ENCODE measurements at regions not wholly inside any gene's neighbourhood (a gene's known extent, or its start where the extent isn't known, plus 50 kb on each side); places are given as distances from the start of the nearest gene placed in this dataset.
"Not testable (repeated sequence)": the region's sequence is repeated elsewhere in the genome, so short reads cannot be mapped to it uniquely, and the experiment has no call there.

DNA sequence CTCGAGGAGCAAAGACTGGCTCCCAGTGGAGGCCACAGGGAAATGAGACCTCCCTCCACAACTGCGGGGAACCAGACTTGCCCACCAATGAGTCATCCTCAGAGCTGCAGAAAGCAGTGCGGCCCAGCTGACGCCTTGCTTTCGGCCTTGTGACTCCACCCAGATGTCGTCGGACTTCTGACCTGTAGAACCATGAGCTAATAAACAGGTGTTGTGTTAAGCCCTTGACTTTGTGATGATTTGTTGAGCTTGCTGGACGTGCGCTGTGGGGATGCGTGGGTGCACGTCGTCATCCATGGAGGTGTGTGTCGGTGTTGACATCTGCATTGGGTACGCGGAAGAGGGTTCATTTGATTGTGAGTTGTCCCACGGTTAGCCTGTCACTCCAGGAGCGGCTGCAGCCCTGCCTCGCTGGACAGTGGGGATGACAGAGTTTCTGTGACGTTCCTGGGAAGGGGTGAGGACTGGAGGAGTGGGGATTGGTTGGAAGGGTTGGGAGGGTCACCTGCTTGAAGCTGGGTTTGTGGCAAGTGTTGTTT, 154.1 kb downstream of the SH3BP4 start:
- DNase-seq (ENCODE audit: low spot score), result no peak
- intact Hi-C loops (cut with DNase I), result loop anchor here in 1 of 2 donors (5.0 kb wide), 1 partner anchor 554 kb away; no protein-coding TSS in a partner anchor

DNA sequence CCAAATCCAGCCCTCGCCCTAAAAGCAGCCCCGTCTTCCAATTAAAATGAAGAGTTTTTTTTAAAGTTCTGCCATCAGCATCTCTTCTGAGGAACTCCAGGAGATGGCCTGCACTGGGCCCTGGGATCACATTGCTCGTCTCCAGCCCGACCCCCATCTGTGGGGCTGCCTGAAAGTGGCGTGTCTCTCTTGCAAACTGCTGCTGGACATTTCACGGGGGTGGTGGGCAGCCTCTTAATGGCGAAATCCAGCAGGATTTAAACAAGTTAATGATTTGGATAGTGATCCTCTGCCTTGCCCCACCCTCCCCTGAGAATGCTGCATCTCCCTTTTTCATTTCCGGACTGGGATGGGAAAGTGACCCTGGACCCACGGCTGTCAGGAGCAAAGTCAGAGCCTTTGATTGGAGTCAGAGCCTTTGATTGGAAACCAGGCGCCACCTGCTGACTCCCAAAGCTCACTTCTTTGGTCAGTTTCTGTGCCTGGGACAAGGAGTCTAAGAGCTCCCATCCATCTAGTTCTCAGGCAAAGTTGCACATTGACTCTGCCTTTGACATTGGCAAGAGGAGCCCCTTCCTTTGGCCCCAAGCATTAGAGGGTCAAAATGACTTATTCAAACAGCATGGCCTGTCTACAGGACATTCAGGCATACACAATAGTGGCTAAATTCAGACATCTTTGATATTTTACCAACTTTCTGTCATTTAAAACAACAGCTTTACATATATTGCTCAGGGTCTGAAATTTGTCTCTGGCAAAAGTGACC, 155.2 kb downstream of the SH3BP4 start:
- intact Hi-C loops (cut with DNase I), result loop anchor here in 1 of 2 donors (5.0 kb wide), 1 partner anchor 555 kb away; no protein-coding TSS in a partner anchor
- no peak for DNase-seq (ENCODE audit: low spot score)

GRCh38 chr2:235107640-235107951, 155.8 kb downstream of the SH3BP4 start:
- intact Hi-C loops (cut with DNase I), result loop anchor here in 1 of 2 donors (5.0 kb wide), 1 partner anchor 555 kb away; no protein-coding TSS in a partner anchor

GRCh38 chr2:235109561-235109960, 157.7 kb downstream of the SH3BP4 start:
- intact Hi-C loops (cut with DNase I), result loop anchor here in 1 of 2 donors (5.0 kb wide), 1 partner anchor 557 kb away; no protein-coding TSS in a partner anchor
- DNase-seq (ENCODE audit: low spot score), result not testable (repeated sequence)

More at GRCh38 chr2:235107640-235107951, 155.8 kb downstream of the SH3BP4 start:
- DNase-seq (ENCODE audit: low spot score), result no peak

DNA sequence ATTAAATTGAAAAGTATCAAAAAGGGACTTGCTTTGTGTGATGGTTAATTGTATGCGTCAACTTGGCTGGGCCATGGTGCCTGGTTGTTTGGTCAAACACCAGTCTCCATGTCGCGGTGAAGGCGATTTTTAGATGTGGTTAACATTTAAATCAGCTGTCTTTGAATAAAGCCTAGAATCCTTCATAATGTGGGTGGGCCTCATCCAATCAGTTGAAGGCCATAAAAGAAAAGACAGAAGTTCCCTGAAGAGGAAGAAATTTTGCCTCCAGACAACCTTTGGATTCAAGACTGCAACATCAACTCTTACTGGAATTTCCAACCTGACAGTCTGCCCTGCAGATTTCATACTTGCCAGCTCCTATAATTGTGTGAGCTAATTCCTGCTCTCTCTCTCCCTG, 160.5 kb downstream of the SH3BP4 start:
- DNase-seq (ENCODE audit: low spot score), result no peak
- intact Hi-C loops (cut with DNase I), result loop anchor here in 1 of 2 donors (5.0 kb wide), 1 partner anchor 565 kb away; no protein-coding TSS in a partner anchor

GRCh38 chr2:235113854-235114253, 162.0 kb downstream of the SH3BP4 start:
- no peak for DNase-seq (ENCODE audit: low spot score)
- intact Hi-C loops (cut with DNase I), result loop anchor here in 1 of 2 donors (5.0 kb wide), 1 partner anchor 567 kb away; no protein-coding TSS in a partner anchor

GRCh38 chr2:235114286-235114685, 162.5 kb downstream of the SH3BP4 start:
- no peak for DNase-seq (ENCODE audit: low spot score)
- intact Hi-C loops (cut with DNase I), result loop anchor here in 1 of 2 donors (5.0 kb wide), 1 partner anchor 567 kb away; no protein-coding TSS in a partner anchor

DNA sequence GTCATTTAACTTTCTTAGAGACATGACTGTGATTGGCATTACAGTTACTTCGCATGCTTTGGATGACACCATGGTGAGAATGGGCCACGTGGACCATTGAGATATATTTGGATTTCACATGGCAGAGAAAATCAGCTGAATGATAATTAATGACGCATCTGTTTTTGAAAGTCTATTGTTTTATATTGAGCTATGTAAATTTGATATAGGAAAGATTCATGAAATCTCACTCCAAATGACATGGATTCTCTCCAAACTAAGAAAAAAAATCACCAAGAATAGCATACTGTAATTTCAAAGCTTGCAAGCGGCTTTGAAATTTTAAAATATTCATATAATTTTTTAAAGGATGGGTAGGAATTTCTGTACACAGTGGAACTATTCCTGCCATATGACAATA, 163.7 kb downstream of the SH3BP4 start:
- DNase-seq (ENCODE audit: low spot score), result no peak
- intact Hi-C loops (cut with DNase I), result loop anchor here in 1 of 2 donors (5.0 kb wide), 1 partner anchor 568 kb away; no protein-coding TSS in a partner anchor

GRCh38 chr2:235116885-235117492, 165.2 kb downstream of the SH3BP4 start:
- intact Hi-C loops (cut with DNase I), result loop anchor here in 1 of 2 donors (5.0 kb wide), 1 partner anchor 570 kb away; no protein-coding TSS in a partner anchor
- DNase-seq (ENCODE audit: low spot score), result no peak

GRCh38 chr2:235126768-235127167, 175.0 kb downstream of the SH3BP4 start:
- intact Hi-C loops (cut with DNase I), result no loop called here
- no peak for DNase-seq (ENCODE audit: low spot score)

DNA sequence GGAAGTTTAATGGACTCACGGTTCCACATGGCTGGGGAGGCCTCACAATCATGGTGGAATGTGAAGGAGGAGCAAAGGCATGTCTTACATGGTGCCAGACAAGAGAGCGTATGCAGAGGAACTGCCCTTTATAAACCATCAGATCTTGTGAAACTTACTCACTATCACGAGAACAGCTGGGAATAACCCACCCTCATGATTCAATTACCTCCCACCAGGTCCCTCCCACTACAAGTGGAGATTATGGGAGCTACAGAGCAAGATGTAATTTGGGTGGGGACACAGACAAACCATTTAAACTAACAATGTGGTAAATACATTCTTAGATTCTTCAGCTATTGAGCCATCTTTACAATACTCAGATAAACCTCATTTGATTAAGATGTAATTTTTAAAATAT, 176.1 kb downstream of the SH3BP4 start:
- no peak for DNase-seq (ENCODE audit: low spot score)
- intact Hi-C loops (cut with DNase I), result no loop called here

DNA sequence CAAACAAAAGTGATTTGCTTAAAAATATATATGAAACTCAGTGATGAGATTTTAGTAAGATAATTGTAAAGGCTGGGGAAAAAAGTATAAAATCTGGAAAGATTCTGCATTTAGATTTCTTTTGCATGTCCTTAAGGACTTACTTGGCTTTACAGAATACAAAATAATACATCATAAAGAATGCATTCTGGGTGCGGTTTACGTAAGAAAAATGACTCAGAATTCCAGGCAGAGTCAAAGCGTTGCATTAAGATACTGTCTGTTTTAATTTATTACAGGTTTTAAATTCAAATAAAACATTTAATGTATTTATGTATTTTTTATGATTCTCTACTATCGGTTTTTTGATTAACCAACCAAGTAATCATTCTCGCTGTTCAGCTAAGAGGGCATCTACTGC, 178.0 kb downstream of the SH3BP4 start:
- DNase-seq (ENCODE audit: low spot score), result no peak
- intact Hi-C loops (cut with DNase I), result loop anchor here in 1 of 2 donors (10.0 kb wide), 1 partner anchor 615 kb away; no protein-coding TSS in a partner anchor

GRCh38 chr2:235131334-235132305, 179.8 kb downstream of the SH3BP4 start:
- intact Hi-C loops (cut with DNase I), result loop anchor here in 1 of 2 donors (10.0 kb wide), 1 partner anchor 613 kb away; no protein-coding TSS in a partner anchor

GRCh38 chr2:235132651-235133050, 180.8 kb downstream of the SH3BP4 start:
- DNase-seq (ENCODE audit: low spot score), result no peak
- intact Hi-C loops (cut with DNase I), result loop anchor here in 1 of 2 donors (10.0 kb wide), 1 partner anchor 612 kb away; no protein-coding TSS in a partner anchor

More at GRCh38 chr2:235131334-235132305, 179.8 kb downstream of the SH3BP4 start:
- no peak for DNase-seq (ENCODE audit: low spot score)

GRCh38 chr2:235133837-235134236, 182.0 kb downstream of the SH3BP4 start:
- intact Hi-C loops (cut with DNase I), result loop anchor here in 1 of 2 donors (10.0 kb wide), 1 partner anchor 611 kb away; no protein-coding TSS in a partner anchor
- no peak for DNase-seq (ENCODE audit: low spot score)

DNA sequence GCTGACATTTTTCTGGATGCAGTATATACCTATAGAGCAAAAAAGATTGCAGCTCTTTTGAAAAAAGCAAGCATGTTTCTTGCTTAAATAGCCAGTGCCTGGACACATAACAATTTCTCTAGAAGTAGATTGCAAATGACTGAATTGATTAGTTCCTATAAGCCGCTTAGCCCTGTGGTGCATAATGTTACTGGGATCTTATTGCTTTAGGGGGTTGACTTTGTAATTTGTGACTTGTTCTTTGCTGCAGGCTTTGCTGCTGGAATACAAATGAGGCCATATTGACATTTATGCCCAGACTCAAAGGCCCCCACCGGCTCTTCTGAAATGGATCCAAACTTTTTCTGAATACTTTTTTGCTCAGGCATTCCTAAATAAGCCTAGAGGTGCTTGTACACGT, 182.6 kb downstream of the SH3BP4 start:
- no peak for DNase-seq (ENCODE audit: low spot score)
- intact Hi-C loops (cut with DNase I), result loop anchor here in 1 of 2 donors (10.0 kb wide), 1 partner anchor 610 kb away; no protein-coding TSS in a partner anchor

DNA sequence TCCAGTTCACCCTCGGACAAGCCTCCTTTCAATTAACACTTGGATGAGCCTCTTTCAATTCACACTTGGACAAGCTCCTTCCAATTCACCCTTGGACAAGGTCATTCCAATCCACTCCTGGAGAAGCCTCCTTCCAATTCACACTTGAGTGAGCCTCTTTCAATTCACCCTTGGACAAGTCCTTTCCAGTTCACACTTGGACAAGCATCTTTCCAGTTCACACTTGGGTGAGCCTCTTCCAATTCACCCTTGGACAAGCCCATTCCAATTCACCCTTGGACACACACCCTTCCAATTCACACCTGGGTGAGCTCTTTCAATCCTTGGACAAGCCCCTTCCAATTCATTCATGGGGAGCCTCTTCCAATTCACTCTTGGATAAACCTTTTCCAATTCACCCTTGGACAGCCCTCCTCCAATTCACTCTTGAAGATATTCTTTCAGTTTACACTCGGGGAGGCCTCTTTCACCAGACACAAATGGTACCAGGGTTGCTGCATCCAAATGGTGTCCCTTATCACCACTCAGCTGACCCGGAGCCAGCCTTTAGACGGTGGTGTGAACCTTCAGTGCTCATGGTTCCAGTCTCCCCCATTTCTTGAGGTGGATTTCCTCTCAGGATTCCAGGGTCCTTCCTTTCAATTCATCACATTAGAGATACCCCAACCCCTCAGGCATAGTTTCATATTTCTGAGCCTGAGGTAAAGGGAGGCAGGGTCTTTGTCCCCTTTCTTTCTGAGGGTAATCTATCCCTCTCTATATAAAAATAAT, 183.6 kb downstream of the SH3BP4 start:
- intact Hi-C loops (cut with DNase I), result loop anchor here (5.0 to 10.0 kb wide), 2 partner anchors 457 to 609 kb away; no protein-coding TSS in a partner anchor

More for the DNA sequence above, 183.6 kb downstream of the SH3BP4 start:
- no peak for DNase-seq (ENCODE audit: low spot score)

Data from posterior vena cava (tissue), 2 donors.